GM18870 (cell line): ENCODE measurements at regions not wholly inside any gene's neighbourhood (a gene's known extent, or its start where the extent isn't known, plus 50 kb on each side); places are given as distances from the start of the nearest gene placed in this dataset.

Experiments
- ATAC-seq: cut with Tn5 transposase; IDR thresholded peaks from one replicate; pipeline ENCODE4 v1.9.1; 2021; ENCODE audit warnings: moderate library complexity; ENCODE audit not compliant: unreplicated experiment

DNA sequence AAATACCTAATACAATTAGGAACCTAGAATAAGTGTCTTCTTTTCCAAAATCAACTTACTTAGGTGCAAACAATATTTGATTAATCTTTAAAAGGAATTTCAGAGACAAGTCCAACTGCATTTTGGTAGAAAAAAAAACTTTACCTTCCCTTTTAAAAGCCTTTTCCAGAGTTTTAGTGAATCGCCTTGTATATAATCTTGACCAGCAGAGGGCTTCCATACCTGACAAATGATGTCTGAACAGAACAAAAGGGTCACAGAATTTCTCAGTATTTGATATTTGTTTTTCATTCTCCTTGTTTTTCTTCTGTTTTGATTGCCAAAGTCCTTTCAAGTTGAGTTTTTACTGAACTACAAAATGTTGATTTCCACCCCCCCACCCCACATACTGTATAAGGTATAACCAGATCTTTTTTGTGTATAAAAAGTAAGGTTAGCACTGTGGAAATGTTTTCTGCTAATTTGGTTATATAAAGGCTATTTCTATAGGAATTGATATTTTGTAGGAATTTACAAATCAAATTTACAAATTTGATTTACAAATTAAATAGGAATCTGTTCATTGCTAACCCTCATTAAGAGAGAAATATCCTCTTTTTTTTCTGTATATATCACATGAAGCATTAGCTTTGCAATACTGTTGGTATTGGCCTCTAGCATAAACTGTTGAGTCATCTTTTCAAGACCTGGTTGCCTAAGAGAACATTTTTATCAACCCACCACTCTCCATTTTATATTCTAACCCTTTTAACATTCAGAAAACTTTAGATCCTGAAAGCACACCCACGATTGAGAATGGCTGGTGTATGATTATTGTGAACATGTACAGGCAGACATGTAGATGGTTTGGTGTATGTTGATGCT lies 464.1 kb upstream of the RARB start:
- ATAC-seq: peak; percentile 54

DNA sequence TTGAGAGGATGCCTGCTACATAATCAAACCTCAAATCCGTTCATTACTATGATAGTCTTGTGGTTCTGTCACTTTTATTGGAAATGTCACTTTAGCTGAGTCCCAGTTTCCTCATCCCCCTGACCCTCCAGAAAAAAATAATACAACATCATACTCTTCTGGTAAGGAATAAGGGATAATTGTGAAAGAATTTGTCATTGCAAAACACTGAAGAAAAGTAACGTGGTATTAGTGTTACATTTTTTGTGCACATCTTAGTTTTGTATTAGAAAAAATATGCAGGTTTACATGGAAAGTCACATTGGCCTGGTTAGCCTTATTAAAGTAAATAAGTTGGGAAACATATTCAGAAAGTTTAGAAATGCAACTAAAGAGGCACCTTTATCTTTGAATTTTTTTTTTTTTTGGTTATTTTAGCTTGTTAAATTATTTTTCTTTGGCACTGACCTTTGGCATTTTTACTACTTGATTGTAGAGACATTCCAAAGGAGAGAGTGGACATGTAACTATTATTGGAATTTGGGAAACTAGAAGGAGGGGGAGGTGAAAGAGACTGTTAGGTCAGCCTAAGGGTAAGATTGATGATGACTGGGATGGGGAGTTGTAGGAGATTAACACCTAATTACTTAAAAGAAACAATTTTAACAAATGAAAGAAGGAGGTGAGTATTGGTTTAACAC lies 462.2 kb upstream of the RARB start:
- no peak for ATAC-seq

DNA sequence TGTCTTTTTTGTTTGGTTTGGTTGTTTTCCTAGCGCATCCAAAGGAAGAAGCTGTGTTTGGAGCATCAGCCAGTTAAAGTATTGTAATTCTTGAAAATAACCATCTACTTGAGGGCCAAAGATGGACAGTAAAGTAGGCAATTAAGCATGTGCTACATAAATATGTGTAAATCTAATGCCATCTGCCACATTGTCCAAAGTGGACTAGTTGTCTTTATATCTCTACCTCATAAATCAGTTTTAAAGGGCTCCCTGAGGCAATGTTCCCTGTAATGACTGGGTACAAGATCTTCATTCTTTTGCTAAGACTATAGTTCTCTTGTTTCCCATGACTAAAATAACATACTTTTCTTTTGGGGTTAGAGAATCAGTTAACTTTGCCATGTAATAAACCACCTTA lies 460.0 kb upstream of the RARB start:
- no peak for ATAC-seq

DNA sequence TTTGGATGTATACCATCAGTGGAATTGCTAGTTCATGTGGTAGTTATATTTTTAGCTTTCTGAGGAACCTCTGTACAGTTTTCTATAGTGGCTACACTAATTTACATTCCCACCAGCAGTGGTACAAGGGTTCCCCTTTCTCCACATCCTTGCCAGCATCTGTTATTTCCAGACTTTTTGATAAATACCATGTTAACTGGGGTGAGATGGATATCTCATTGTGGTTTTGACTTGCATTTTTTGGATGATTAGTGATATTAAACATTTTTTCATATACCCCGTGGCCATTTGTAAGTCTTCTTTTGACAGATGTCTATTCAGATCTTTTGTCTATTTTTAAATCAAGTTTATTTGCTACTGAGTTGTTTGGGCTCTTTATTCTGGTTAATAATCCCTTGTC lies 455.6 kb upstream of the RARB start:
- ATAC-seq: no peak

DNA sequence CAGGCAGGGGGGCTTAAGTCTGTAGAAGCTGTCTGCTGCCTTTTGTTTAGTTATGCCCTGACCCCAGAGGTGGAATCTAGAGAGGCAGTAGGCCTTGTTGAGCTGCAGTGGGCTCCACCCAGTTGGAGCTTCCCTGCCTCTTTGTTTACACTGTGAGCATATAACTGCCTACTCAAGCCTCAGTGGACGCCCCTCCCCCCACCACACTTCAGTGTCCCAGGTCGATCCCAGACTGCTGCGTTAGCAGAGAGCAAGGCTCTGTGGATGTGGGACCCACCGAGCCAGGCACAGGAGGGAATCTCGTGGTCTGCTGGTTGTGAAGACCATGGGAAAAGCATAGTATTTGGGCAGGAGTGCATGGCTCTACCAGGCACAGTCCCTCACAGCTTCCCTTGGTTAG lies 446.8 kb upstream of the RARB start:
- no peak for ATAC-seq

DNA sequence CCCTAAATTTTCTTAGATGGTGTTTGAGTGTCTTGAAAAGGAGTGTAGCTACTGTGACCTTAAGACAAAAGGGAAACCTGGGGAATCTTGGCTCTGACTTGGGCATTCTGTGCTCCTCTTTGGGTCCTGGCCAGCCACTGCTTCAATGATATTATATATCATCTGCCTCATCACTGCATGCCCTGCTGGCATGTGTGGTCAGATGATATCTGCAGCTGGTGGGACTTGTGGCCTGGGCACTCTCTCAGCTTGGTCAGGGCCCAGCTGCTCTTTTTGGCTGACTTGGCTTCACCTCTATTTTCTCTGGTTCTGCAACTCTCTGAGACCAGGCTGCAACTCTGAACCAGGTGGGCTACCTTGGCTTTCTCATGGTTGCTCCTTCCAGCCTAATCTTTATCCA lies 446.1 kb upstream of the RARB start:
- no peak for ATAC-seq

DNA sequence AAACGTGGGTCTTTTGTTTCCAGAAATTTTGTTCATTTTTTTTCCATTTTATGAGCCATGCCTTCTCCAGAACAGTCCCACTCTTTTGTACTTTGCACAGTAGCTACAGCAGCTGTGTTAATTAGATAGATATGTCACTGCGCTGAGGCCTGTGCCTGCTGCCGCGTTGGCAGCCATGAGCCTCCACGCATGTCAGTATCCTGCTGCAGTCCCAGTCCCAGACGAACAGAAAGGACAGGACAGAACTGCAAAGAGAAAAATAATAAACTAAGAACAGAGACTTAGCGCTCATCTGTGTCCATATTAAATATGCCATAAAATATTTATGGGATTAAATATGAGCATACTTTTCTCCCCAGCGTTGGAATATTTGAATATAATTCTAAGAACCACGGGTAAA lies 442.4 kb upstream of the RARB start:
- ATAC-seq: no peak

DNA sequence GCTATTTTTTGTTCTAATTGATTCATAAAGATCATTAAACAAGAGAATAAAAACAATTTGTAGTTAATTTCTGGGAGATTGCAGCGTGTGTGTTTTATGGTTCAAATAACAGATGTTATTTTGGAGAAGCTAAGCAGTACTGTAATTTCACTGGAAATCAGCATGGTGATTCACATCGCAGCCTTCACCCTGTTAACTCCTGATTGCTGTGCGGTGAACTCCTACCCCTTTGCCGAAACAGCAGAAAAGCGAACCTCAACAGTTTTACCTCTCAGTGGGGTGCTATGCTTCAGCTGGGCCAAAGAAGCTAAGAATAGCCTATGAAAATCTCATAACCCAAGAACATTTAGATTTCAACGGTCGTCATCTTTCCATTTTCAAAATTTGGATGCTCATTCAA lies 441.5 kb upstream of the RARB start:
- no peak for ATAC-seq

DNA sequence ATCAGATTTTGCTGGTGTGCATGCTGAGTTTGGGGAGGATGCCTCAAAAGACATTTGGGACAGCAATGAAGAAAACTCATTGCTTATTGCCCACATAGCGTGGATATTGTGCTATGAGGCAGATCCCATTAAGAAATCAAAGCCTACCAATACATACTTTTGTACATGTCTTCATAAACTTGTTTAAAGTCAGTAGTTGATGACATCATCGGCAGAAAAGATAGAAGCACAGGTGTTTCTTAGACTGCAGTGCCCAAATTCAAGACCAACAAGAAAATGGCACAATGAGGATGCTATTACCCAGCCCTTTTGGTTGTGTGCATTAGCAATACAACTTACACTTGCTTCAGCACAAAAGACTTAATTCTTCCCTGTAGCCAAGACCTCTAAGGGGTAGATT lies 428.7 kb upstream of the RARB start:
- ATAC-seq: no peak

DNA sequence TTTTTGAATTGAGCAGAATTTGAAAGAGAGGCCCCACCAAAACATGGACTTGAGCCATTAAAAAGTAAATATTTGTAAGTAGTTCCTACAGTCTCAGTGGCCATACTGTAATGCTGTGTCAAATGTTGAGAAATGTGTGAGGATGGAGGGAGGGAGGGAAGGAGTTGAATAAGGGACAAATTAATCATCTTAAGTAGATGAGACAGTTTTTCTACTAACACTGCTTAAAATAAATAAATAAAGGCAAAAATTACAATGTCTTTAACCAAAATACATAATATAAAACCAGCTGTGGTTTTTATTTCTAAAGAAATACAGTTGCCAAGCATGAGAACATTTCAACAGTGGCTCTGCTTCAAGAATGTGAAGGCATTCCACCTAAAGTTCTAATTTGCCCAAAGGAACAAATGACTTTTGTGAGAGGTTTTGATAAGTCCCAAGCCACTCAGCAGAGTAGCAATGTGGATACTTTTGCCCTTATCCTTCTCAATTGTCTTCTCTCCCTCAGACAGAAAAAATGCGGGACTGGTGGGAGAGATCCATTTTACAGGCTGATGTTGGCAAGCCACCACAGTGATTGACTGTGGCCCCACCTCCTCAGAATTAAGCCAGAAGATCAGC lies 427.0 kb upstream of the RARB start:
- ATAC-seq: no peak

DNA sequence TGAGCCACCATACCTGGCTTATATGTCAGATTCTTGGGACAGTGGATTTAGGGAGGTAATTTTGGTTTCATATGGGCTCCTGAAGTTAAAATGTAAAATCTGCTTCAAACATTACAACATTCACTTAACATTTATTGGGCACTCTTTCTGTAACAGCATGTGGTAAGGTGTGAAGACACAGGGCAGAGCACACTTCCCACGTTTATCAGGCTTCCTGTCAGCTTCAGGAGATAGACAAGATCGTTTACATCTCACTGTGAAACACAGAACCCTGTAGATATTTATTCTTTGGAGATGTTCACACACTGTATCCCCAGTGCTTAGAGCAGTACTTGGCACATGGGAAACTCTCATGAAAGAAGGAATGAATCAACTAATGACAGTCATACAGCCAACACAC lies 426.0 kb upstream of the RARB start:
- no peak for ATAC-seq

DNA sequence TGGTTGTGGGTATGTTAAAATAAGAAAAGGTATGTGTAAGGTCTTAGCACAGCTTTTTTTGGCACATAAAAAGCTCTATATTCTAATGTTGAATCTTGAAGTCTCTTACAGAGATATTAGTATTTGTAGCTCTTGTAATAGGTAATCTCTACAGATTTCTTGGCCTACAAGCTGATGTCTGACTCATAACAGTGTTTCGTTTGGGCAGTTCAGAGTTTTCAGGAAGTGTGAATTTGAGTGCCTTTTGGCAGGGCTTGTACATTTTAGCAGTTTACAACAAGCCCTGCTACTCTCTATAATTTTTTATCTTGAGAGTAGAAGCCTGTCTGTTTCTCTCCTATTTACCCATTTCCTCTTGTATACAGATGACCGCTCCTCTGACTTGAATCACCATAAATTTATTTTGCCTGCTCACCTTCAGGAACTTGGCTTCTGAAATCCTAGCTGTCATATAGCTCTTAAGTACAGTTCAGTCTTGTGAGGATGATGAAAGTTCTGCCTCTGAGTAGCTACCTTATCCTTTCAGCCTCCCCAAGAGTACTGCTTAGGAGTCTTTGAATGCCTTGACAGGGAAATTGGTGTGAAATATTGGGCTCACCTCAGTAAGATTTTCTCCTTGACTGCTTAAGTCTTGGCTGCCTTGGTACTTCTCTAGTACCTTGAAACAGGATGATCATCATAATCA lies 419.9 kb upstream of the RARB start:
- ATAC-seq: peak; percentile 100

DNA sequence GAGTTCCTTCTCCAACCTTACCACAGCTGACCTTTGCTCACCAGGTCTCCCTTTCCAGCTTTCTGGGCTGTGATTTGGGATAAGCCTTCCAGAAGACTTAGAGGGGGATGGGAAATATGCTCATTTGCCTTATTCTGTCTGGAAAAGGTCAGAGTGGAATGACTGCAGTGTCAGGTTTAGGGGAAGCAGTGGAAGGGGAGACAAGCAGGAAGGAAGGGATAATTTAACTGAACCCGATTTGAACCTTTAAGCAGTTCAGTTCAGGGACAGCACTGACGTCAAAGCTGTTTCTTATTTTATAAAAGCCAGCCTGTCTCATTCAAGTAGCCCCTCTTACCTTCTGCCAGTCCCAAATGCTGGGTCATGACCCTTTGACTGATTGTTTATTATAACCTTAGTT lies 418.4 kb upstream of the RARB start:
- ATAC-seq: no peak

DNA sequence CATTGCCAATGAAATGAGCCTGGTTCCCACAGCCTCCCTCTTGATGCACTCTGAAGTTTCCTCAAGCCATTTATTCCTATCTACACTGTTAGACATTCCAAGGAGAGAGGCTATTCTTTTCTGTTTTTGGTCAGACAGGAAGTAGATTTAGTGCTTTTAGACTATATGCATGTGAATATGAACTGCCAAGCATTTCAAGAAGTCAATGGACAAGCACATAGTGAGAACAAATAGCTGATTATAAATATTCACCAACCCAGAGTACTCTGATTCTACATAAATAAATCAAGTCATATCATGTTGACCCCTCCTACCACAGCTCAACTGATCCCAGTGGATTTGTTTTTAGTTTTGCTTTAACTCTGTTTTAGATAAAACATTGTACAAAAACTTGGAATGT lies 412.5 kb upstream of the RARB start:
- ATAC-seq: no peak

DNA sequence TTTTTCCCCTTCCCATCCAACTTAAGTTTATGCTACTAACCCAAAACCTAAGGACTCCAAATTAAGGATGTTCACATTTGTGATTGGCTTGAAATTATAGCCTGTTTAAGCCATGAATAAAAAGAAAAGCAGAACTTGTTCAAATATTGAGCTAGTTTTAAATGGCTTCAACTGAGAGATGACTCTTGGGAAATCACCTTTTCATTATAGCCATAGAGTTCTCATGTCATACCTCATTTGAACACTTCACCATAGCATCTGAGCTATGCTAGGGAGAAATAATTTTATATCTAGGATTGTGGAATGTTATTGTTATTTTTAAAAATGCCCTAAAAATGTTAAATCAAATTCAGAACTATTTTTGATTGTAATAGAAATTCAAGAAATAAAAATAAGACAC lies 409.2 kb upstream of the RARB start:
- no peak for ATAC-seq

DNA sequence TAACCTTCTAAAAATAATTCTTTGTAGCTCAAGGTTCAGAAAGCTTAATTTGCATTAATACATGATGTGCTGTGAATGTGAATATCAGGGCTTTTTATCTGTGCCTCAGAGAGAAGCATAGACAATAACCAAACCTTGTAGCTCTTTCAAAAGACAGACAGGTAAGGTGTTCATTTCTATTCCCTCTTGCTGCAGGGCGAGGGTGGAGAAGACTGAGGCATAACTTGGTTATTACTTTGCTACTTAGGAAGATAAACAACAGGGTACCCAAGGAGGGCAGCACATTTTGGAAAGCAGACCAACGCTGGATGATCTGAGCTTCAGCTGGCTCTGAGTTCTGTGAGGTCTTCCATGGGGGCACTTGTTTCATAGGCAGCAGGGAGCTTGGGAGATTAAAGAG lies 408.6 kb upstream of the RARB start:
- ATAC-seq: no peak

DNA sequence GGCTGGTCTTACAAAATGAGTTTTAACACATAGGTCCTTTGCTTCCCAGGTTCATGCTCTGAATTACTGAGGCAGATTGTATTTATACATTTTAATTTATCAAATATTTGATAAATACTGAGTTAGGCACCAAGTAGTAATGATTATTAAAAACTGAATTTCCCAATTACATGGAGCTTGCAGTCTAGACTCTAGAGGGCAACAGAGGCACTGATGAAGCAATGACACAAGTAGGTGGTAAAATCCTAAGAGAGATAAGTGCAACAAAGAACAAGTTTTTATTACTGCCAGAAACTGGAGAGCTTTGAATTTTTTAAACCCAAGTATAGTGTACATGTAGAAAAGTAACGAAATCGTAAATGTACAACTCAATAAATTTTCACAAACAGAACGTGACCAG lies 406.2 kb upstream of the RARB start:
- no peak for ATAC-seq

DNA sequence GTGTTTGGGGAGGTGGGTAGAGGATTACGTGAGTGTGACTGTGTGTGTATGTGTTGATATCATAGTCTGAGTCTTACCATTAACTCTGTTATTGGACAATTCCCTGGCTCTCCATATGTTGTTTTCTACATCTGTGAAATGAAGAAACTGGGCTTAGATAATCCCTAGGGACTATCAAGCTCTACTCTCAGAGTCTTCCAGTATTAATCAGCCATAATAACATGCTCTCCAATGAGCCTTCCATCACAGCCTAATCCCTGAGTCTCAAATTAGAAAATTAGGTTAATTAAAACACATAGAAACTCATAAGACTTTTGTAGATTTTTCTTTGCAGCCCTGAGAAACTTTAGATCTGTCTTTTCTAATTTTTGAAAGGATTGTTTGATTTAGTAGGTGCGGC lies 404.2 kb upstream of the RARB start:
- no peak for ATAC-seq

DNA sequence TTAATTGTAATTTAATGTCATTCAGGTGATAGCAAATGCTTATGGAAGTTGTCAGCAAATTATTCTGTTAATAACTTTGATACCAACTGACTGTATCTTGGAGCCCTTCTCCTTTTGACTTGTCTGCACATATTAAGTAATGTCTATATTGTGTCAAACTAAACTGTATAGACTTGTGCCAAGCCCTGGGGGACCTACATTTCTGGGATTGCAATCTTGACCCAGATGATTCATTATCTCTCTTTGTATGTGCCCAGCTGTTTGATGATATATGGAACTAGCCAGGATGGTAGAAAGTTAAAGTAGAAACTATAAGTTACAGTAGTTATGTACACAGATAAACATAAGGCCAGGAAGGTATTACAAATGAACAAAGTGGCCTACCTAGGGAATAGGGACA lies 402.8 kb upstream of the RARB start:
- ATAC-seq: no peak

DNA sequence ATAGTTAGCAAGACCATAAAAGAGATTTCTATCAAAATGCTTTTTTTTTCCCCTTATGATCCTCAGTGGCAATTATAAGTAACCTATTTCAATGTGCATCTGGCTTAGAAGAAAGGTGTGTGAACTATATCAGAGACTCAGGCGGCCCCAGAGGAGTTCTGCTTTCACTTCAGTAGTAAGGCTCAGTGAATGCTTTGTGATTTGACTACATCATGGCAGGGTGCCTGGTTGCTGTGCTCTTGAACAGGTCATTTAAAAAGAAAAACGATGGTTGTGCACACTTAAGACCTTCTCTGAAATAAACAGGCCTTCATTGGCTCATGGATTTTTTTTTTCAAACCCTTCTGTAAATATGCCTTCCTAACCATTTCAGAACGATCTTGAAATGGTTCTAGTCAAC lies 400.4 kb upstream of the RARB start:
- ATAC-seq: no peak

DNA sequence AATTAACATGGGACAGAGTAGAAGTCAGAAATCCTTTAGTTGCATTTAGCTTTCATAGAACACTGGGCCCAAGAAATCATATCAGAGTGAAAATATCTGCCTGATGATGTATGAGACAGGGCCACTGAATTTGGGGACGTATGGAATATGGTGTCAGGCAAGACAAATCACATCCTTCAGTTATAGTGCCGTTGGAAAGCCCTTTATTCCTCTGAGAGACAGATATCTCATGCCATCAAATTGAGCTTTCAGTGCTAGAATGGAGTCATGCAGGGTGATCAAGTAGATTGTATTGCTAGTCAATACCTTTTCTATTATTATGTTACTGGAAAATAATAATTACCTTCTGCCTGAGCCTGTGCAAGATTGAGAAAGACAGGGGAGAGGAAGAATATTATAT lies 398.2 kb upstream of the RARB start:
- no peak for ATAC-seq

DNA sequence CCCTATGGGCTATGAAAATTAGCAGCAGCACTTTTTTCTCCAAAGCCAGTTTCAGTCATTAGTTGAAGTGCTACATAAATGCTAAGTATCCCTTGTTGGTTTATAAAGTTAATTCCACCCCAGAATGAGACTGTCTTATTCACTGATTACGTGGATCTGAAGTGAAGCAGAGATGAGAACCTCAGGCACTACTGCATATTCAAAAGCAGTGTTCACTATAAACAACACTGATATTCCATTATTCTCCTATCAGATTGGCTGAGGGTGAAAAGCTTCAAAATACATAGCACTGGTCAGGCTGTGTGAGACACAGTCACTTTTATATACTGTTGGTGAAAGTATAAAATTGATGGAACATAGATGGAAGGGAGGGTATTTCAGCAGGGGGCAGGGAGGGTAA lies 395.7 kb upstream of the RARB start:
- ATAC-seq: no peak
